ENCODE measurements at regions not wholly inside any gene's neighbourhood (a gene's known extent, or its start where the extent isn't known, plus 50 kb on each side); places are given as distances from the start of the nearest gene placed in this dataset.

DNA sequence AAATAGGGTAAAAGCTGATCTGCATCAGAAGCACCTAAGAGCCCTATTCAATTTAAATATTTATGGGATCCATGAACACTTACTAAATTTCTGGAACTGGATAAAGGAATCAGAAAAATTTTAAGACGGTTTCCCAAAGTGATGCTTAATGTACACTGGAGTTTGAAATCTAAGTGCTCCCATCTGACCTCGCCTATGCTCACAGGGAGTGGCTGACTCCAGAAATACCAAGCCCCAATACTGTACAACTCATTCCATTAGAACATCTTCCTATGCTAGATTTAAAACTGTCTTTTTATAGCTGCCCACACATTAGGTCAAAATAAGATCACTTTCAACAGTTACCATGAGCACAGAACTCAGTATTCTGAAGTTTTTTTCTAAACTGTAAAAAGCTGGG lies 1214.6 kb downstream of the CDH11 start:
- no peaks in the 10 kb centered on the region for H3K36me3 Mint-ChIP-seq (ENCODE audit: unreplicated experiment)
- no peak for DNase-seq (ENCODE audit: extremely low spot score, unreplicated experiment)
- H3K4me3 Mint-ChIP-seq (ENCODE audit: unreplicated experiment), result no peak overlapping the region
- no peaks in the 10 kb centered on the region for H3K9me3 Mint-ChIP-seq (ENCODE audit: unreplicated experiment)
- TF ChIP-seq, protein P1, sequence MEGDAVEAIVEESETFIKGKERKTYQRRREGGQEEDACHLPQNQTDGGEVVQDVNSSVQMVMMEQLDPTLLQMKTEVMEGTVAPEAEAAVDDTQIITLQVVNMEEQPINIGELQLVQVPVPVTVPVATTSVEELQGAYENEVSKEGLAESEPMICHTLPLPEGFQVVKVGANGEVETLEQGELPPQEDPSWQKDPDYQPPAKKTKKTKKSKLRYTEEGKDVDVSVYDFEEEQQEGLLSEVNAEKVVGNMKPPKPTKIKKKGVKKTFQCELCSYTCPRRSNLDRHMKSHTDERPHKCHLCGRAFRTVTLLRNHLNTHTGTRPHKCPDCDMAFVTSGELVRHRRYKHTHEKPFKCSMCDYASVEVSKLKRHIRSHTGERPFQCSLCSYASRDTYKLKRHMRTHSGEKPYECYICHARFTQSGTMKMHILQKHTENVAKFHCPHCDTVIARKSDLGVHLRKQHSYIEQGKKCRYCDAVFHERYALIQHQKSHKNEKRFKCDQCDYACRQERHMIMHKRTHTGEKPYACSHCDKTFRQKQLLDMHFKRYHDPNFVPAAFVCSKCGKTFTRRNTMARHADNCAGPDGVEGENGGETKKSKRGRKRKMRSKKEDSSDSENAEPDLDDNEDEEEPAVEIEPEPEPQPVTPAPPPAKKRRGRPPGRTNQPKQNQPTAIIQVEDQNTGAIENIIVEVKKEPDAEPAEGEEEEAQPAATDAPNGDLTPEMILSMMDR (IDR thresholded peaks at IDR 0.05), result no peak
- H3K27me3 Mint-ChIP-seq (ENCODE audit: unreplicated experiment), result peaks cover 17% of the 10 kb centered on the region
- H3K27ac Mint-ChIP-seq (ENCODE audit: unreplicated experiment), result no peak overlapping the region
- H3K4me1 Mint-ChIP-seq (ENCODE audit: unreplicated experiment), result no peaks in the 10 kb centered on the region

DNA sequence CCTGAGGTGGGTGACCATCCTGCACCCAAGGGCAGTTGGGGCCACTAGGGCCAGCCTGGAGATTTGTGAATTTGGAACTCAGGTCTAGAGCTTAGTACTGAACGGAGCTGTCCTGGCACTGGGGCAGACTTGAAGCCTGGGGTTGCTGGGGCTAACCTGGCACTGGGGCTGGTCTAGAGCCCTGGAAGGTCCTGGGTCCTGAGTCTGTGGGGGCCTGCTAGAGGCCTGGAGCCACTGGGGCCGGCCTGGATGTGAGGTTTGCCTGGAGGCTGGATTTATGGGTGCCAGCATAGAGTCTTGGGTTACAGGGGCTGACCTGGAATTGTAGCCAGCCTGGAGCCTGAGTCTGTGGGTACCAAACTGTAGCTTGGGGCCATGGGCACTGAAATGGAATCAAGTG lies 1216.9 kb downstream of the CDH11 start:
- TF ChIP-seq, protein P1 (IDR thresholded peaks at IDR 0.05), result no peak
- no peaks in the 10 kb centered on the region for H3K36me3 Mint-ChIP-seq (ENCODE audit: unreplicated experiment)
- H3K4me3 Mint-ChIP-seq (ENCODE audit: unreplicated experiment), result no peak overlapping the region
- peaks cover 11% of the 10 kb centered on the region for H3K27me3 Mint-ChIP-seq (ENCODE audit: unreplicated experiment)
- no peaks in the 10 kb centered on the region for H3K4me1 Mint-ChIP-seq (ENCODE audit: unreplicated experiment)
- DNase-seq (ENCODE audit: extremely low spot score, unreplicated experiment), result no peak
- no peak overlapping the region for H3K27ac Mint-ChIP-seq (ENCODE audit: unreplicated experiment)
- no peaks in the 10 kb centered on the region for H3K9me3 Mint-ChIP-seq (ENCODE audit: unreplicated experiment)

DNA sequence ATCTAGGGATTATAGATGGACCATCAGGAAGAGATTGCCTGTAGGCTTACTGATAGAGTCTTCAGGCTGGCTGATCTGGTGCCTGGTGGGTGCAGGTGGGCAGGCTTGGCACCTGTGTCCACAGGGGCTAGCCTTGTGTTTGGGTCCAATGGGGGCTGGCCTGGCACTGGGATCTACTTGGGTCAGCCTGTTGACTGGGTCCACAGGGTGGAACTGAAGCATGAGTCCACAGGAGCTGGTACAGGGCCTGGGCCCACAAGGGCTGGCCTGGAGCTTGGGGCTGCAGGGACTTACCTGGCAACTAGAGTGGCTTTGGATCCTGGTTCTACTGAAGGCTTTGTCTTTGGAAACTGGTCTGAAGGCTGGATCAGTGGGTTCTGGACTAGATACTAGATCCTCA lies 1217.7 kb downstream of the CDH11 start:
- no peak overlapping the region for H3K27ac Mint-ChIP-seq (ENCODE audit: unreplicated experiment)
- TF ChIP-seq, protein P1 (IDR thresholded peaks at IDR 0.05), result no peak
- no peaks in the 10 kb centered on the region for H3K4me1 Mint-ChIP-seq (ENCODE audit: unreplicated experiment)
- H3K36me3 Mint-ChIP-seq (ENCODE audit: unreplicated experiment), result no peaks in the 10 kb centered on the region
- H3K27me3 Mint-ChIP-seq (ENCODE audit: unreplicated experiment), result peaks cover 14% of the 10 kb centered on the region
- H3K9me3 Mint-ChIP-seq (ENCODE audit: unreplicated experiment), result no peaks in the 10 kb centered on the region
- DNase-seq (ENCODE audit: extremely low spot score, unreplicated experiment), result no peak
- no peak overlapping the region for H3K4me3 Mint-ChIP-seq (ENCODE audit: unreplicated experiment)

GRCh38 chr16:63896383-63897109 lies 1225.3 kb downstream of the CDH11 start:
- DNase-seq (ENCODE audit: extremely low spot score, unreplicated experiment), result no peak
- no peaks in the 10 kb centered on the region for H3K9me3 Mint-ChIP-seq (ENCODE audit: unreplicated experiment)
- H3K27ac Mint-ChIP-seq (ENCODE audit: unreplicated experiment), result no peak overlapping the region
- no peak overlapping the region for H3K4me3 Mint-ChIP-seq (ENCODE audit: unreplicated experiment)
- TF ChIP-seq, protein P1 (IDR thresholded peaks at IDR 0.05), result no peak
- H3K27me3 Mint-ChIP-seq (ENCODE audit: unreplicated experiment), result peaks cover 9% of the 10 kb centered on the region
- no peaks in the 10 kb centered on the region for H3K36me3 Mint-ChIP-seq (ENCODE audit: unreplicated experiment)
- no peaks in the 10 kb centered on the region for H3K4me1 Mint-ChIP-seq (ENCODE audit: unreplicated experiment)

GRCh38 chr16:63890723-63891122 lies 1231.1 kb downstream of the CDH11 start:
- TF ChIP-seq, protein P1 (IDR thresholded peaks at IDR 0.05), result no peak
- Mint-ChIP-seq H3K4me1 (ENCODE audit: unreplicated experiment) (no peaks in the 10 kb centered on the region), H3K27me3 (ENCODE audit: unreplicated experiment) (peaks cover 7% of the 10 kb centered on the region), H3K27ac (ENCODE audit: unreplicated experiment) (no peak overlapping the region), H3K9me3 (ENCODE audit: unreplicated experiment) (peaks cover 7% of the 10 kb centered on the region), H3K4me3 (ENCODE audit: unreplicated experiment) (no peak overlapping the region), H3K36me3 (ENCODE audit: unreplicated experiment) (no peaks in the 10 kb centered on the region)
- no peak for DNase-seq (ENCODE audit: extremely low spot score, unreplicated experiment)
